Left renal pelvis (tissue), 4 donors: ENCODE measurements at regions not wholly inside any gene's neighbourhood (a gene's known extent, or its start where the extent isn't known, plus 50 kb on each side); places are given as distances from the start of the nearest gene placed in this dataset.
"Not testable (repeated sequence)": the region's sequence is repeated elsewhere in the genome, so short reads cannot be mapped to it uniquely, and the experiment has no call there.

Experiments used
- DNase-seq, 4 donors: peaks; one replicate each; pipeline ENCODE4 v3.0.0-alpha.2; 2013; ENCODE audit warnings: low read depth in 4 of 4, low spot score in 3 of 4

- DNase-seq: no peak
These were observed 439.2 kb downstream of the BTG1 start for GRCh38 chr12:91706466-91706865.

- DNase-seq: no peak
These were observed 441.2 kb downstream of the BTG1 start for GRCh38 chr12:91704446-91704845.

- no peak for DNase-seq
These were observed 442.0 kb downstream of the BTG1 start for GRCh38 chr12:91703491-91704283.

GRCh38 chr12:91702843-91703425, 442.7 kb downstream of the BTG1 start:
- DNase-seq: no peak

GRCh38 chr12:91695964-91696363, 449.7 kb downstream of the BTG1 start:
- no peak for DNase-seq

- not testable (repeated sequence) for DNase-seq
These were observed 450.2 kb downstream of the BTG1 start for GRCh38 chr12:91695406-91695805.

- DNase-seq: peak in 1 of 4 donors; percentile 9
These were observed 455.1 kb downstream of the BTG1 start for GRCh38 chr12:91690531-91690930.

- no peak for DNase-seq
These were observed 458.3 kb downstream of the BTG1 start for GRCh38 chr12:91687052-91688017.

GRCh38 chr12:91685917-91686316, 459.7 kb downstream of the BTG1 start:
- DNase-seq: no peak

- DNase-seq: no peak
These were observed 463.9 kb downstream of the BTG1 start for GRCh38 chr12:91681751-91682150.

GRCh38 chr12:91680864-91681263, 464.8 kb downstream of the BTG1 start:
- DNase-seq: no peak

- no peak for DNase-seq
These were observed 468.1 kb downstream of the BTG1 start for GRCh38 chr12:91677556-91677955.

- DNase-seq: no peak
These were observed 470.2 kb downstream of the BTG1 start for GRCh38 chr12:91675401-91675800.

- no peak for DNase-seq
These were observed 473.5 kb downstream of the BTG1 start for GRCh38 chr12:91672130-91672529.

GRCh38 chr12:91667694-91668093, 478.0 kb downstream of the BTG1 start:
- no peak for DNase-seq

GRCh38 chr12:91663744-91664143, 481.1 kb upstream of the DCN start:
- no peak for DNase-seq

GRCh38 chr12:91663310-91663709, 480.7 kb upstream of the DCN start:
- no peak for DNase-seq

GRCh38 chr12:91662021-91662420, 479.4 kb upstream of the DCN start:
- DNase-seq: no peak

- DNase-seq: peak in 1 of 4 donors; percentile 36
These were observed 474.4 kb upstream of the DCN start for GRCh38 chr12:91657032-91657431.

GRCh38 chr12:91655966-91656365, 473.3 kb upstream of the DCN start:
- no peak for DNase-seq

- no peak for DNase-seq
These were observed 471.5 kb upstream of the DCN start for GRCh38 chr12:91654087-91654486.
